IMR-90 (cell line): ENCODE measurements at regions not wholly inside any gene's neighbourhood (a gene's known extent, or its start where the extent isn't known, plus 50 kb on each side); places are given as distances from the start of the nearest gene placed in this dataset.

ENCODE experiments used
- ATAC-seq: fragments of 200-7000 bp; cut with Tn5 transposase; 2 replicates; pipeline ENCODE4 v1.9.1; 2020; ENCODE audit warnings: low read depth, mild to moderate bottlenecking, moderate library complexity
- BruUV-seq: library from RNA; stranded (reverse); fragments of 400-500 nt; replicated peaks from 2 replicates; lab custom pipeline; 2021; lab: Mats Ljungman, UMichigan
- CTCF ChIA-PET: fragments of 300-600 bp; formaldehyde crosslinking; extraction: SDS; loops from one replicate; lab custom pipeline; 2021; ENCODE audit warnings: antibody characterized with exemption; lab: Yijun Ruan, JAX
- POLR2A ChIA-PET: fragments of 300-600 bp; sonication (Branson Sonifier 250); formaldehyde crosslinking; loops from one replicate; lab custom pipeline; 2022; ENCODE audit warnings: antibody characterized with exemption; ENCODE audit not compliant: unreplicated experiment; lab: Charles Lee
- DNase-seq: peaks from one replicate; pipeline ENCODE4 v3.0.0; 2013
- H2AFZ ChIP-seq: replicated peaks from 2 replicates; pipeline ENCODE3; 2013; ENCODE audit warnings: low read length, mild to moderate bottlenecking; ENCODE audit not compliant: poor library complexity
- H2AK5ac ChIP-seq: 2 replicates; pipeline ENCODE4 v1.6.1; 2013; ENCODE audit warnings: low read depth, low read length, inconsistent platforms
- H2AK9ac ChIP-seq: replicated peaks from 2 replicates; pipeline ENCODE3; 2013; ENCODE audit warnings: mild to moderate bottlenecking, low read depth, low read length, moderate library complexity; ENCODE audit not compliant: poor library complexity
- H2BK120ac ChIP-seq: 2 replicates; pipeline ENCODE4 v1.6.1; 2013; ENCODE audit warnings: low read depth, low read length, inconsistent platforms
- H2BK15ac ChIP-seq: 3 replicates; pipeline ENCODE4 v1.6.1; 2013; ENCODE audit warnings: low read depth, low read length, inconsistent platforms
- H2BK20ac ChIP-seq: 2 replicates; pipeline ENCODE4 v1.6.1; 2013; ENCODE audit warnings: low read depth, mild to moderate bottlenecking, inconsistent platforms, low read length, moderate library complexity
- H2BK5ac ChIP-seq: 2 replicates; pipeline ENCODE4 v1.6.1; 2013; ENCODE audit warnings: mild to moderate bottlenecking, low read depth, low read length, inconsistent platforms; ENCODE audit not compliant: poor library complexity, severe bottlenecking
- H3K14ac ChIP-seq: replicated peaks from 2 replicates; pipeline ENCODE4 v1.6.1; 2013; ENCODE audit warnings: low read depth, low read length, inconsistent platforms
- H3K18ac ChIP-seq: 2 replicates; pipeline ENCODE4 v1.6.1; 2013; ENCODE audit warnings: low read depth, low read length, control low read depth
- H3K23ac ChIP-seq: 2 replicates; pipeline ENCODE4 v1.6.1; 2013; ENCODE audit warnings: low read depth, low read length, inconsistent platforms
- H3K27ac ChIP-seq: 2 replicates; pipeline ENCODE4 v1.5.1; 2013; ENCODE audit warnings: mild to moderate bottlenecking, control low read depth, low read length; ENCODE audit not compliant: insufficient read depth
- H3K27me3 ChIP-seq: 2 replicates; pipeline ENCODE4 v1.6.1; 2013; ENCODE audit warnings: low read length; ENCODE audit not compliant: control insufficient read depth, insufficient read depth
- H3K36me3 ChIP-seq: 2 replicates; pipeline ENCODE4 v1.6.1; 2013; ENCODE audit warnings: low read length, mixed read lengths; ENCODE audit not compliant: control insufficient read depth, insufficient read depth
- H3K4ac ChIP-seq: 2 replicates; pipeline ENCODE4 v1.6.1; 2013; ENCODE audit warnings: low read depth, low read length, inconsistent platforms
- H3K4me1 ChIP-seq: 2 replicates; pipeline ENCODE4 v1.6.1; 2013; ENCODE audit warnings: low read length, mixed read lengths; ENCODE audit not compliant: control insufficient read depth, insufficient read depth
- H3K4me2 ChIP-seq: 2 replicates; pipeline ENCODE4 v1.6.1; 2013; ENCODE audit warnings: low read depth, mild to moderate bottlenecking, control low read depth, low read length, moderate library complexity
- H3K4me3 ChIP-seq: 2 replicates; pipeline ENCODE4 v1.5.1; 2013; ENCODE audit warnings: low read depth, mild to moderate bottlenecking, control low read depth, low read length, moderate library complexity; ENCODE audit not compliant: insufficient read depth
- H3K56ac ChIP-seq: 2 replicates; pipeline ENCODE4 v1.6.1; 2013; ENCODE audit warnings: low read length, inconsistent platforms; ENCODE audit not compliant: insufficient read depth; ENCODE audit errors: extremely low read depth
- H3K79me1 ChIP-seq, 2 experiments: 2 replicates each; pipeline ENCODE4 v1.6.1; 2013; ENCODE audit warnings: low read length in 2 of 2, inconsistent platforms in 1 of 2, low read depth in 1 of 2
- H3K9ac ChIP-seq: 2 replicates; pipeline ENCODE4 v1.6.1; 2013; ENCODE audit warnings: low read depth, low read length, control low read depth
- H3K9me1 ChIP-seq: 2 replicates; pipeline ENCODE4 v1.6.1; 2013; ENCODE audit warnings: low read length, inconsistent platforms; ENCODE audit not compliant: insufficient read depth
- H3K9me3 ChIP-seq: 2 replicates; pipeline ENCODE4 v1.6.1; 2013; ENCODE audit warnings: low read length; ENCODE audit not compliant: control insufficient read depth, insufficient read depth
- H4K20me1 ChIP-seq: 2 replicates; pipeline ENCODE4 v1.6.1; 2013; ENCODE audit warnings: low read length, inconsistent platforms; ENCODE audit not compliant: insufficient read depth
- H4K5ac ChIP-seq: 2 replicates; pipeline ENCODE4 v1.6.1; 2013; ENCODE audit warnings: mild to moderate bottlenecking, low read depth, low read length, control low read depth
- H4K8ac ChIP-seq, 2 experiments: 2 replicates each; pipeline ENCODE4 v1.6.1; 2013; ENCODE audit warnings: low read depth in 2 of 2, low read length in 2 of 2, control low read depth in 1 of 2, inconsistent platforms in 1 of 2
- H4K91ac ChIP-seq: 2 replicates; pipeline ENCODE4 v1.6.1; 2013; ENCODE audit warnings: low read depth, low read length, inconsistent platforms; ENCODE audit not compliant: insufficient read depth
- POLR2A ChIP-seq: IDR thresholded peaks from 2 replicates; pipeline ENCODE4 v1.6.1; 2012; ENCODE audit warnings: mild to moderate bottlenecking, low read depth, low read length
- RFX5 ChIP-seq: IDR thresholded peaks from 2 replicates; pipeline ENCODE4 v1.8.0; 2012; ENCODE audit warnings: low read depth, mild to moderate bottlenecking, low read length, moderate library complexity
- WGBS, 2 experiments: methylation state at CpG; one replicate each; pipeline versions ENCODE4 v1.1.5 to v1.1.7; 2013; ENCODE audit warnings: missing lambda C conversion rate in 2 of 2; ENCODE audit not compliant: insufficient read length in 1 of 2; ENCODE audit errors: extremely low coverage in 2 of 2; 5-methylcytosine and 5-hydroxymethylcytosine counted together
- dilution Hi-C: fragments of 300-500 bp; cut with HindIII; formaldehyde crosslinking; loops from one replicate; pipeline ENCODE4 v1.14.3; 2018; ENCODE audit warnings: low sequenced_read_pairs; ENCODE audit not compliant: unreplicated experiment
- in situ Hi-C: fragments of 300-500 bp; cut with MboI; formaldehyde crosslinking; loops from 3 replicates; pipeline ENCODE4 v1.14.3; 2019; ENCODE audit warnings: low sequenced_read_pairs, inconsistent platforms, mixed read lengths
- intact Hi-C: fragments of 100-400 bp; cut with micrococcal nuclease; formaldehyde crosslinking; loops from 2 replicates; pipeline ENCODE4 v1.10.0; 2022

GRCh38 chr20:39429726-39430125 is 467.6 kb downstream of the DHX35 start:
- intact Hi-C loops = no loop called here

More at GRCh38 chr20:39429726-39430125, 467.6 kb downstream of the DHX35 start:
- Histone ChIP-seq H2AK5ac (no peak overlapping the region), H3K4me2 (no peak overlapping the region), H3K14ac (no peak overlapping the region), H2BK120ac (no peak overlapping the region), H3K9me3 (peaks cover 7% of the 10 kb centered on the region), H3K27ac (no peak overlapping the region), H3K18ac (no peak overlapping the region), H3K27me3 (no peaks in the 10 kb centered on the region), H4K20me1 (no peaks in the 10 kb centered on the region), H3K9me1 (no peaks in the 10 kb centered on the region), H3K4me1 (no peaks in the 10 kb centered on the region), H4K91ac (no peak overlapping the region), H3K79me1 (no peaks in the 10 kb centered on the region), H3K4me3 (no peak overlapping the region), H3K4ac (no peak overlapping the region), H3K36me3 (no peaks in the 10 kb centered on the region), H2AFZ (no peak overlapping the region), H2BK5ac (no peak overlapping the region), H2BK20ac (no peak overlapping the region), H2BK15ac (no peak overlapping the region), H4K5ac (no peak overlapping the region), H3K9ac (no peak overlapping the region), H4K8ac (no peak overlapping the region), H2AK9ac (no peak overlapping the region), H3K23ac (no peak overlapping the region), H3K56ac (no peak overlapping the region)
- no CpG with 5 or more reads among the region's 1 CpG for WGBS, 2 experiments
- BruUV-seq = no TSS peak
- in situ Hi-C loops (no loop called here), dilution Hi-C loops (no loop called here)
- ChIA-PET CTCF (interaction anchor here (0.6 kb wide), 2 partner anchors 57 to 906 kb away, joined by 3 read pairs; no protein-coding TSS in a partner anchor), POLR2A (no interaction called here)
- DNase-seq (no peak), ATAC-seq (no peak)
- TF ChIP-seq POLR2A (no peak), RFX5 (no peak)
